HG02623 (cell line): ENCODE measurements at regions not wholly inside any gene's neighbourhood (a gene's known extent, or its start where the extent isn't known, plus 50 kb on each side); places are given as distances from the start of the nearest gene placed in this dataset.
"Not testable (repeated sequence)": the region's sequence is repeated elsewhere in the genome, so short reads cannot be mapped to it uniquely, and the experiment has no call there.

Experiments used
- ATAC-seq: cut with Tn5 transposase; IDR thresholded peaks from one replicate; pipeline ENCODE4 v1.9.1; 2021; ENCODE audit warnings: moderate library complexity; ENCODE audit not compliant: unreplicated experiment

GRCh38 chr5:105168806-105169205 lies 1606.2 kb upstream of the NUDT12 start:
- ATAC-seq, result no peak

GRCh38 chr5:105167092-105167491 lies 1604.5 kb upstream of the NUDT12 start:
- no peak for ATAC-seq

GRCh38 chr5:105163547-105163946 lies 1601.0 kb upstream of the NUDT12 start:
- no peak for ATAC-seq

- not testable (repeated sequence) for ATAC-seq
Observed at GRCh38 chr5:105162557-105162956, 1600.0 kb upstream of the NUDT12 start.

GRCh38 chr5:105158526-105158925 lies 1595.9 kb upstream of the NUDT12 start:
- ATAC-seq, result no peak

GRCh38 chr5:105150323-105150722 lies 1587.7 kb upstream of the NUDT12 start:
- no peak for ATAC-seq

- ATAC-seq, result no peak
Observed at GRCh38 chr5:105146867-105147266, 1584.3 kb upstream of the NUDT12 start.

- ATAC-seq, result no peak
Observed at GRCh38 chr5:105145152-105145551, 1582.6 kb upstream of the NUDT12 start.

- no peak for ATAC-seq
Observed at GRCh38 chr5:105134328-105134727, 1571.7 kb upstream of the NUDT12 start.

- ATAC-seq, result no peak
Observed at GRCh38 chr5:105133087-105133486, 1570.5 kb upstream of the NUDT12 start.

GRCh38 chr5:105132581-105132980 lies 1570.0 kb upstream of the NUDT12 start:
- ATAC-seq, result no peak

- no peak for ATAC-seq
Observed at GRCh38 chr5:105131045-105131444, 1568.5 kb upstream of the NUDT12 start.

- no peak for ATAC-seq
Observed at GRCh38 chr5:105101577-105101976, 1539.0 kb upstream of the NUDT12 start.

GRCh38 chr5:105088961-105089360 lies 1526.4 kb upstream of the NUDT12 start:
- no peak for ATAC-seq

- no peak for ATAC-seq
Observed at GRCh38 chr5:105088102-105088501, 1525.5 kb upstream of the NUDT12 start.

GRCh38 chr5:105057893-105058292 lies 1495.3 kb upstream of the NUDT12 start:
- no peak for ATAC-seq

- no peak for ATAC-seq
Observed at GRCh38 chr5:105057001-105057436, 1494.4 kb upstream of the NUDT12 start.

- no peak for ATAC-seq
Observed at GRCh38 chr5:105054406-105054805, 1491.8 kb upstream of the NUDT12 start.

GRCh38 chr5:105042623-105043022 lies 1480.0 kb upstream of the NUDT12 start:
- no peak for ATAC-seq

GRCh38 chr5:105036814-105037213 lies 1474.2 kb upstream of the NUDT12 start:
- not testable (repeated sequence) for ATAC-seq

GRCh38 chr5:105034401-105034763 lies 1471.8 kb upstream of the NUDT12 start:
- no peak for ATAC-seq

GRCh38 chr5:105033637-105034400 lies 1471.2 kb upstream of the NUDT12 start:
- ATAC-seq, result no peak

GRCh38 chr5:105032917-105033316 lies 1470.3 kb upstream of the NUDT12 start:
- ATAC-seq, result no peak
